ENCODE measurements at regions not wholly inside any gene's neighbourhood (a gene's known extent, or its start where the extent isn't known, plus 50 kb on each side); places are given as distances from the start of the nearest gene placed in this dataset.

GRCh38 chr11:128407962-128408361, 179.4 kb downstream of the ETS1 start:
- no peak for DNase-seq (ENCODE audit: low read depth in 1 of 2, low spot score in 1 of 2)

- DNase-seq (ENCODE audit: low read depth in 1 of 2, low spot score in 1 of 2), result no peak
Observed at GRCh38 chr11:128405714-128406662, 181.4 kb downstream of the ETS1 start.

GRCh38 chr11:128405112-128405511, 182.2 kb downstream of the ETS1 start:
- DNase-seq (ENCODE audit: low read depth in 1 of 2, low spot score in 1 of 2), result no peak

DNA sequence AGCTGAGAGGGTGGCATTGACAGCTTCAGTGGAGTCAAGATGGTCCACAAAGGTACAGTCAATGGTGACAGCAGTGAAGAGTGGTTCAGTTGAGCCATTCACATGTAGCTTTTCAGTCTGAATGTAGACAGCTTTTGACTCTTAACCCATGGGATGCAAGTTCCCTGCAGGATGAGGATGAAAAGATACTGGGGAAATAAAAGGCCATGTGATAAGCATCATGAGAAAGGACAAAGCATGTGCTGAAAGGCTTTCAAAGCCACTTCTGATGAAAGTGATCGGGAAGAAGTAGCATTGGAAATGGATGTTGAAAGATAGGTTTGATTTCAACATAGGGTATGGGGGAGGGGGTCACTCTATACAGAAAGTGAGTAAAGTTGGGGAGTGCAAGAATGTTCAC, 182.9 kb downstream of the ETS1 start:
- DNase-seq (ENCODE audit: low read depth in 1 of 2, low spot score in 1 of 2), result no peak

- DNase-seq (ENCODE audit: low read depth in 1 of 2, low spot score in 1 of 2), result no peak
Observed at GRCh38 chr11:128400382-128401203, 186.8 kb downstream of the ETS1 start.

DNA sequence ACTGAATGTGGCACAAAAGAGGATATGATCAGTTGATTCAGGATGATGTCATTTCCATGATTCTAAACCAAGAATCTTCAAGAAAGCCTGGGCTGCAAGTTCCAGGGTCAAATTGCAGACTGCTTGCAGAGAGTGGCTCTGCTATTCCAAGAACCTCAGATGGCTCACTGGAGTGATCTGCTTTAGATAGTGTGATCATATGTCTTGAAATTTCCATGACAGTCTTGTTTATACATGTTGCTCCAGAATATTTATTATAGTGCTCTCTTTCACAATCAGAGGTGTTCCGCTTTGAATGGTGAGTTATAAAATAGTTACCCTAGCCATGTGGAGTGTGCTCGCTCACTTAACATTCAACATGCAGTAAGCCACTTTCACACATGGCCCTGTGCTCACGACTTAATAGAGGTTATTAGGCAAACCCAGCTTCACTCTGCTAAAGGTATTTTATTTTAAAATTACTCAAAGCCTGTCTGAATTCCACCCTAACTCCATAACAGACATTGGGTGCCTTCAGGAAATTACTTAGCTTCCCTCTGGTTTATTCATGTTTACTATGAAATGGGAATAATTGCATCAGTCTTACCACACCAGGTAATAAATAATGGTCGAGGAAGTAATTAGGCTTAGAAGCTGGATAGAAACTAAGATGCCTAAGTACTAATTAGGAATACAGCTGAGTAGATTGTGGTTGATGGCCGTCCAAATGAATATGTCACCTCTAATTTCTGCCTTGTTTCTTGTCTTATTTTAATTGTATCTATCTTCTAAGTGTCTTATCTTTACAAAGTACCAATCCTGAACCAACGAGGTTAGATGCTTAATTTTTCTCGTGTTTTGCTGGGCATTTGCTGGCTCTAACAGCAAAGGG, 187.9 kb downstream of the ETS1 start:
- DNase-seq (ENCODE audit: low read depth in 1 of 2, low spot score in 1 of 2), result no peak

GRCh38 chr11:128398517-128399250, 188.7 kb downstream of the ETS1 start:
- DNase-seq (ENCODE audit: low read depth in 1 of 2, low spot score in 1 of 2), result no peak

DNA sequence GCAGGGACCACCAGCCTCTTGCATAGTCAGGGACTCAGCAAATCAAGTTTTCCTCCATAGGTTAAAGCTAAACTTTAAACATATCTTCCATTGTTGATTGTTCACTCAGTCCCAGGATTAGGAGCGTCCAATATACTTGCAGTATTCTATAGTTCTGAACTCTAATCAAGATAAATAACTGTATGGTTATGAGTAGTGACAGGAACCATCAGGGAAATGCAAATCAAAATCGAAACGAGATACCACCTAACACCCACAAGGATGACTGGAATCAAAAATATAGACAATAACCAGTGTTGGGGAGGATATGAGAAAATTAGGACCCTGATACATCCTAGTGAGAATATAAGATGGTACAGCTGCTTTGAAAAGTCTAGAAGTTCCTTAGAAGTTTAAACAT, 190.0 kb downstream of the ETS1 start:
- no peak for DNase-seq (ENCODE audit: low read depth in 1 of 2, low spot score in 1 of 2)

GRCh38 chr11:128394431-128395089, 192.8 kb downstream of the ETS1 start:
- DNase-seq (ENCODE audit: low read depth in 1 of 2, low spot score in 1 of 2), result no peak

DNA sequence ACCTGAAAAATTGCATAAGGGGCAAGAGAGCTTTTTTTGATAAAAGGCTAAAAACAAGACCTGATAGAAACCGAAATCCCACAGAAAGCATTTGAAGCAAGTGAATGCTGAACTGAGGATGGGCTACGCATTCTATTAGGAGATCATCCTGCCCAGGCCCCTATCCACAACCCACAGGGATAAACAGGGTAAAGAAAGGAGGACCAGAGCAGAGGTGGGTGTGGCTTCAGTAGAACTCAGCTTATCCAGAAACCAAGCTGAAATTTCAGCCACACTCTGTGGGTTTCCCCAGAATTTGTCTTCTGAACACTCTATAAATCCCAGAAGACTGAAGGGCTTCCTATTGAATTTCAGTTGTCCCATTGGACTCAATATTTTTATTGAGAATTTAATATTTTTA, 195.1 kb downstream of the ETS1 start:
- DNase-seq (ENCODE audit: low read depth in 1 of 2, low spot score in 1 of 2), result no peak

- DNase-seq (ENCODE audit: low read depth in 1 of 2, low spot score in 1 of 2), result no peak
Observed at GRCh38 chr11:128391811-128392210, 195.5 kb downstream of the ETS1 start.

GRCh38 chr11:128390246-128390645, 197.1 kb downstream of the ETS1 start:
- DNase-seq (ENCODE audit: low read depth in 1 of 2, low spot score in 1 of 2), result no peak

- DNase-seq (ENCODE audit: low read depth in 1 of 2, low spot score in 1 of 2), result no peak
Observed at GRCh38 chr11:128389461-128389976, 197.8 kb downstream of the ETS1 start.

- no peak for DNase-seq (ENCODE audit: low read depth in 1 of 2, low spot score in 1 of 2)
Observed at GRCh38 chr11:128388206-128388815, 199.0 kb downstream of the ETS1 start.

DNA sequence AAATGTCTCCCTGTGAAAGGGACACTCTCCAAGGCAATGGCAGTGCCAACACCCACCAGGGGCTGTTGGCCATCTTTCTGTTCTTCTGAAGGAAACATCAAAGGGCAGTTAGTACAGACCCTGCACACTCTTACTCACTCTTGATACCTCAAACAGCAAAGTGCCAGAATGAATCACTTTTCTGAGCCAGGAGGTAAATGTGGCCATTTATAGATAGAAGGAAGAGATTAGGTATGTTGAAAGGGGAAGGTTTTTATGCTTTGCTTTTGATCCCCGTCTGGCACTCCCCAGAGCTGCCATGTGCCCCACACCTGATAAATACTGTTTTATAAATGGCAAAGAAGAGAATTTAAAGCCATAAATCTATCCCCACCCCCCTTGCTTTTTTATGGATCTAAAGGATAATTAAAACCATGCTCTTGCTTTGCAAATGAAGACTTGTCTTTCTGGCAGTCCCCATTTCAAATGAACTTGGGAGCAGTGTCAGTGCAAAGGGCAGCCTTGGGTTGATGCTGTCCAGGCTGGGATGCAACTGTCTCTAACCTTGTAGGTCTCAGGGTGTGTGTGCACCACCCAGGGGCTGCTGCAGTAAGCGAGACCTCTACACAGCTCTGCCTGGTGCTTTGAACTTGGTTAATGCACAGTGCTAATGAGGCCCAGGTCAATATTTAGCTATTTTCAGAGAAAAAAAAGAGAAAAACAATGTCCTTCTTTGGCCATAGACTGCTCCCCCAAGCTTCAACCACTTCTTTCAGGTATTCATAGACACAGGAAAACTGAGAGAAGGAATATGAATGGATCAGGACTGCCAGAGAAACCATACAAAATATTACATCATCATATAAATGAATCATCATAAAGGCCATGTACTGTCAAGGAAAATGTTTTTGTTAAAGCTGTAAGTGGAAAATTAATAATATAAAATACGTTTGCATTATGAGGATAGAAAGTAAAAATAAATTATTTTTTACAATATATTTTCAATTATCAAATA, 207.5 kb downstream of the ETS1 start:
- DNase-seq (ENCODE audit: low read depth in 1 of 2, low spot score in 1 of 2), result peak in 1 of 2 donors; percentile 32

DNA sequence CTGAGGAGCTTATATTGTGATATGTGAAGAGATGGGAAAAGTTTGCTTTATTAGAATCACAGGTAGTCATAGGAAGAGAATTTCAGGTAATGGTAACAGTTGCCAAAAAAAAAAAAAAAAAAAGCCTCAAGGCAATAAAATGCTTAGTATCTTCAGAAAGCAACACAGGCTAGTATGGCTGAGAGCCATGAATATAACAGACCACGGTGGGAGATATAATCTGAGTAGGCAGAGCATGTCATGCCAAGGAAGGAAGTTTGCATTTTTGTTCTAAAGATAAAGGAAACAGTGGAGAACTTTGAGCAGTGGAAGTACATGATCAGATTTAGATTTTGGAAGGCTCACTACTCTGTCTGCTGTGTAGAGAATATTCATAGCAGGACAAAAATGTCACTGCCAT, 211.4 kb downstream of the ETS1 start:
- DNase-seq (ENCODE audit: low read depth in 1 of 2, low spot score in 1 of 2), result no peak

DNA sequence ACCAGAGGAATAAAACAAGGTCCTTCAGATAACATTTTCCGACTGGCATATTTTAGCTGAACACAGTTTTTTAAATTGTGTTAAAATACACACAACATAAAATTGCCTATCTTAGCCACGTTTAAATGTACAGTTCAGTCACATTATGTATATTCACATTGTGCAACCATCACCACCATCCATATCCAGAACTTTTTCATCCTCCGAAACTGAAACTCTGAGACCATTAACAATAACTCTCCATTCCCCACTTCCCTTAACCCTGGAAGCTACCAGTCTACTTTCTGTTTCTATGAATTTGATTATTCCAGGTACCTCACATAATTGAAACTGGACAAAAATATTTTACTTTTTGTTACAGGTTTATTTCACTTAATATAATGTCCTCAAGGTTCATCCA, 213.3 kb downstream of the ETS1 start:
- no peak for DNase-seq (ENCODE audit: low read depth in 1 of 2, low spot score in 1 of 2)

- no peak for DNase-seq (ENCODE audit: low read depth in 1 of 2, low spot score in 1 of 2)
Observed at GRCh38 chr11:128372977-128373376, 214.4 kb downstream of the ETS1 start.

Measured in activated CD4-positive, alpha-beta T cell treated with anti-CD3 and anti-CD28 coated beads, Interleukin-2, amount 50 U/mL, for 24 hours (primary cell).